IMR-90 (cell line): ENCODE measurements at regions not wholly inside any gene's neighbourhood (a gene's known extent, or its start where the extent isn't known, plus 50 kb on each side); places are given as distances from the start of the nearest gene placed in this dataset.

ENCODE experiments used
- BHLHE40 ChIP-seq: fragments of 150-350 bp; IDR thresholded peaks from 2 replicates; pipeline ENCODE4 v1.6.1; 2016; ENCODE audit warnings: mild to moderate bottlenecking, low read depth, low read length
- CEBPB ChIP-seq: IDR thresholded peaks from 2 replicates; pipeline ENCODE4 v1.6.1; 2012; ENCODE audit warnings: low read depth, low read length, improper control_type of control experiment
- CHD1 ChIP-seq: IDR thresholded peaks from 2 replicates; pipeline ENCODE4 v1.6.1; 2012; ENCODE audit warnings: low read depth, low read length, improper control_type of control experiment
- FOS ChIP-seq: fragments of 150-350 bp; IDR thresholded peaks from 2 replicates; pipeline ENCODE4 v1.6.1; 2016; ENCODE audit warnings: low read depth, low read length
- MAZ ChIP-seq: IDR thresholded peaks from 2 replicates; pipeline ENCODE4 v1.6.1; 2012; ENCODE audit warnings: low read depth, mild to moderate bottlenecking, low read length, improper control_type of control experiment, moderate library complexity, borderline replicate concordance
- MXI1 ChIP-seq: IDR thresholded peaks from 2 replicates; pipeline ENCODE4 v1.6.1; 2012; ENCODE audit warnings: low read depth, mild to moderate bottlenecking, low read length, moderate library complexity, borderline replicate concordance
- NFE2L2 ChIP-seq: fragments of 150-350 bp; IDR thresholded peaks from 2 replicates; pipeline ENCODE4 v1.6.1; 2016; ENCODE audit warnings: low read depth, mild to moderate bottlenecking, low read length
- POLR2A ChIP-seq: IDR thresholded peaks from 2 replicates; pipeline ENCODE4 v1.6.1; 2012; ENCODE audit warnings: mild to moderate bottlenecking, low read depth, low read length
- RAD21 ChIP-seq: IDR thresholded peaks from 2 replicates; pipeline ENCODE4 v1.6.1; 2012; ENCODE audit warnings: low read length, improper control_type of control experiment
- RFX5 ChIP-seq: IDR thresholded peaks from 2 replicates; pipeline ENCODE4 v1.8.0; 2012; ENCODE audit warnings: low read depth, mild to moderate bottlenecking, low read length, moderate library complexity
- SMC3 ChIP-seq: fragments of 150-350 bp; IDR thresholded peaks from 2 replicates; pipeline ENCODE4 v1.6.1; 2016; ENCODE audit warnings: low read depth, mild to moderate bottlenecking, antibody characterized with exemption, low read length, moderate library complexity
- TF ChIP-seq, protein P1 (sequence below): conservative IDR thresholded peaks from 2 replicates; pipeline ENCODE4 v1.5.1; 2012; ENCODE audit warnings: mild to moderate bottlenecking, low read depth, low read length, improper control_type of control experiment
- TF ChIP-seq, protein P2 (sequence below): fragments of 150-350 bp; IDR thresholded peaks from 2 replicates; pipeline ENCODE4 v1.6.1; 2017; ENCODE audit warnings: mild to moderate bottlenecking, antibody characterized with exemption, low read length, low read depth

DNA sequence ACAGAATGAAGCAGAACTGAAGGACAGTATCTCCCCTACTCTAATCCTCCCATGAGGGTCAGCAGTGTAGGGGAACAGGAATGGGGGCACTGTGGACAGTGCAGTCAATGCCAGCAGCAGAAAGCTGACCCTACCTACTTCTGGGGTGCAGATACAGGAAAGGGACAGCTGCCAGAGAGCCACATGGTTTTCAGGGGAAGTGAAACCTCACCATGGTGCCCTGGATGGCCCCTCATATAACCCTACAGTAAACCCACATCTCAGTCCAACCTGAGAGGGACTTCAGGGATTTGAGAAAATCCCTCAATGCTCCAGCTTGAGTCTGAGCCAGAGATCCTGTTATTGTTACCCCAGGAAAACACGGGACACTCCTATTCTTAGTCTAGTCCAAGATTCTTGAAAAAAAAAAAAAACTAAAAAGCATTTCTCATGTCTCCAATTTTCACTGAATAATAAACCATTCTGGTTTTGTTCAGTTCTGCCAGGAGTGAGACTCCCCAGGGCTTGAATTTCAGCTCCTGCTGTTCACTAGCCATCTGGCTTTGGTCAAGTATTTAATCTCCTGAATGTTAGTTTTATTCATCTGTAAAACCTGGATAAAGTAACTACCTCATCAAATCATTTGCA is 511.6 kb upstream of the ARGLU1 start:
- TF ChIP-seq, protein P1, sequence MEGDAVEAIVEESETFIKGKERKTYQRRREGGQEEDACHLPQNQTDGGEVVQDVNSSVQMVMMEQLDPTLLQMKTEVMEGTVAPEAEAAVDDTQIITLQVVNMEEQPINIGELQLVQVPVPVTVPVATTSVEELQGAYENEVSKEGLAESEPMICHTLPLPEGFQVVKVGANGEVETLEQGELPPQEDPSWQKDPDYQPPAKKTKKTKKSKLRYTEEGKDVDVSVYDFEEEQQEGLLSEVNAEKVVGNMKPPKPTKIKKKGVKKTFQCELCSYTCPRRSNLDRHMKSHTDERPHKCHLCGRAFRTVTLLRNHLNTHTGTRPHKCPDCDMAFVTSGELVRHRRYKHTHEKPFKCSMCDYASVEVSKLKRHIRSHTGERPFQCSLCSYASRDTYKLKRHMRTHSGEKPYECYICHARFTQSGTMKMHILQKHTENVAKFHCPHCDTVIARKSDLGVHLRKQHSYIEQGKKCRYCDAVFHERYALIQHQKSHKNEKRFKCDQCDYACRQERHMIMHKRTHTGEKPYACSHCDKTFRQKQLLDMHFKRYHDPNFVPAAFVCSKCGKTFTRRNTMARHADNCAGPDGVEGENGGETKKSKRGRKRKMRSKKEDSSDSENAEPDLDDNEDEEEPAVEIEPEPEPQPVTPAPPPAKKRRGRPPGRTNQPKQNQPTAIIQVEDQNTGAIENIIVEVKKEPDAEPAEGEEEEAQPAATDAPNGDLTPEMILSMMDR, result no peak
- no peak for TF ChIP-seq SMC3
- TF ChIP-seq POLR2A, result no peak
- TF ChIP-seq, protein P2, sequence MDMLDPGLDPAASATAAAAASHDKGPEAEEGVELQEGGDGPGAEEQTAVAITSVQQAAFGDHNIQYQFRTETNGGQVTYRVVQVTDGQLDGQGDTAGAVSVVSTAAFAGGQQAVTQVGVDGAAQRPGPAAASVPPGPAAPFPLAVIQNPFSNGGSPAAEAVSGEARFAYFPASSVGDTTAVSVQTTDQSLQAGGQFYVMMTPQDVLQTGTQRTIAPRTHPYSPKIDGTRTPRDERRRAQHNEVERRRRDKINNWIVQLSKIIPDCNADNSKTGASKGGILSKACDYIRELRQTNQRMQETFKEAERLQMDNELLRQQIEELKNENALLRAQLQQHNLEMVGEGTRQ, result no peak
- TF ChIP-seq CEBPB, result no peak
- no peak for TF ChIP-seq RFX5
- no peak for TF ChIP-seq RAD21
- no peak for TF ChIP-seq FOS
- no peak for TF ChIP-seq MXI1
- no peak for TF ChIP-seq CHD1
- no peak for TF ChIP-seq BHLHE40
- no peak for TF ChIP-seq NFE2L2
- TF ChIP-seq MAZ, result no peak
